ENCODE measurements at regions not wholly inside any gene's neighbourhood (a gene's known extent, or its start where the extent isn't known, plus 50 kb on each side); places are given as distances from the start of the nearest gene placed in this dataset.

DNA sequence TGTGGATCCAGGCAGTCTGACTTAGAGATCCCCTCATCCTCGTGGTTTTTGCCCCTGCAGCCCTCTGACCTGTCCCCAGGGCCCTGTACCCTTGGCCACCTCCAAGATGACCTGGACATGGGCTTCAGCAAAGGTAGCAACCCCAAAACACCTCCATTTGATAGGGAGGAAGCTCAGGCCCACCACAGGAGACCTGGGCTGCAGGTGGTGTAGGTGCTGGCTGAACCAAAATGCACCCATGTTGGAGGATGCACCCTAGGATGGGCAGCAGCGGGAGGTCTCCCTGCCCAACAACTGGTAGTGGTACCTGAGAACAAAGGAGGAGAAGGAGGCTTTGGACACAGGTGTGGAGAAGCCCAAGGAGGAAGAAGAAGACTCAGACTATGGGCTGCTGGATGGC is 188.7 kb downstream of the ZNF716 start:
- ChIA-PET CTCF (no interaction called here), POLR2A (no interaction called here)
- Histone ChIP-seq H3K9me3 (ENCODE audit: control insufficient read depth in 1 of 2, insufficient read depth in 1 of 2, low read length in 2 of 2) (peaks cover 10 to 24% of the 10 kb centered on the region in 2 experiments), H3K4me3 (ENCODE audit: low read length) (no peak overlapping the region), H3K27ac (ENCODE audit: low read depth in 1 of 2, low read length in 2 of 2) (no peak overlapping the region), H3K27me3 (ENCODE audit: control insufficient read depth in 1 of 2, insufficient read depth in 2 of 2, low read length in 2 of 2) (no peaks in the 10 kb centered on the region), H3K4me1 (ENCODE audit: insufficient read depth, low read length) (no peaks in the 10 kb centered on the region), H3K36me3 (ENCODE audit: insufficient read depth, low read length) (no peaks in the 10 kb centered on the region)
- Mint-ChIP-seq H3K4me3 (no peak overlapping the region), H3K27me3 (no peaks in the 10 kb centered on the region), H3K4me1 (ENCODE audit: low read depth) (no peaks in the 10 kb centered on the region), H3K36me3 (ENCODE audit: low read depth) (no peaks in the 10 kb centered on the region), H3K27ac (no peak overlapping the region), H3K9me3 (no peaks in the 10 kb centered on the region)
- no peak for DNase-seq
- ATAC-seq (ENCODE audit: poor library complexity), result no peak
- TF ChIP-seq, protein P1, sequence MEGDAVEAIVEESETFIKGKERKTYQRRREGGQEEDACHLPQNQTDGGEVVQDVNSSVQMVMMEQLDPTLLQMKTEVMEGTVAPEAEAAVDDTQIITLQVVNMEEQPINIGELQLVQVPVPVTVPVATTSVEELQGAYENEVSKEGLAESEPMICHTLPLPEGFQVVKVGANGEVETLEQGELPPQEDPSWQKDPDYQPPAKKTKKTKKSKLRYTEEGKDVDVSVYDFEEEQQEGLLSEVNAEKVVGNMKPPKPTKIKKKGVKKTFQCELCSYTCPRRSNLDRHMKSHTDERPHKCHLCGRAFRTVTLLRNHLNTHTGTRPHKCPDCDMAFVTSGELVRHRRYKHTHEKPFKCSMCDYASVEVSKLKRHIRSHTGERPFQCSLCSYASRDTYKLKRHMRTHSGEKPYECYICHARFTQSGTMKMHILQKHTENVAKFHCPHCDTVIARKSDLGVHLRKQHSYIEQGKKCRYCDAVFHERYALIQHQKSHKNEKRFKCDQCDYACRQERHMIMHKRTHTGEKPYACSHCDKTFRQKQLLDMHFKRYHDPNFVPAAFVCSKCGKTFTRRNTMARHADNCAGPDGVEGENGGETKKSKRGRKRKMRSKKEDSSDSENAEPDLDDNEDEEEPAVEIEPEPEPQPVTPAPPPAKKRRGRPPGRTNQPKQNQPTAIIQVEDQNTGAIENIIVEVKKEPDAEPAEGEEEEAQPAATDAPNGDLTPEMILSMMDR (IDR thresholded peaks at IDR 0.05), result no peak
- intact Hi-C loops (cut with DNase I, micrococcal nuclease), result no loop called here

DNA sequence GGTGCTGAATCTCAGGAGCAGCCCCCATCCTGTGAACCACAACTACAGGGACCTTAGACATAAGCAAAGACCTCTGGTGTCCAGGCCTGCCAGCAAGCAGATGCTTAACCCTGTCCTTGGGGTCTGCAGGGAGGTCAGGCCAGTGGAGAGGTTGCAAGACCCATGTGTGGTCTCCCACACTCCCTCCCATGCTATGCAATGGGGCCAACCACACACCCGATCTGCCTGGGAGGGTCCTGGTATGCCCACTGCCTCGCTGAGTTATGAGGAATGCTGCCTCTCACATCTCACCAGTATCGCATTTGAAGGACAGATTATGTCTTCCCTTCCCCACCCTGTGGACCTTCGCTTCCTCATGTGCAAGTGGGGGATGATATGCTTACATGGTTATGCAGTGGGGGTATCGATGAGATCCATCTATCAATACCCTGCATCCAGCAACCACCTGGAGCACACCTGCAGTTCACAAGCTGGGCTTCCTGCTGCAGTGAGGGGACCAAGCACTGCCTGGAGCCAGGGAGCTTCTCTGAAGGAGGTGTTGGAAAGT is 191.6 kb downstream of the ZNF716 start:
- Histone ChIP-seq H3K27ac (ENCODE audit: low read depth in 1 of 2, low read length in 2 of 2) (no peak overlapping the region), H3K4me1 (ENCODE audit: insufficient read depth, low read length) (no peaks in the 10 kb centered on the region), H3K4me3 (ENCODE audit: low read length) (no peak overlapping the region), H3K27me3 (ENCODE audit: control insufficient read depth in 1 of 2, insufficient read depth in 2 of 2, low read length in 2 of 2) (no peaks in the 10 kb centered on the region), H3K9me3 (ENCODE audit: control insufficient read depth in 1 of 2, insufficient read depth in 1 of 2, low read length in 2 of 2) (peaks cover 10 to 40% of the 10 kb centered on the region in 2 experiments), H3K36me3 (ENCODE audit: insufficient read depth, low read length) (no peaks in the 10 kb centered on the region)
- POLR2A ChIA-PET, result no interaction called here
- H3K4me1 Mint-ChIP-seq (ENCODE audit: low read depth), result no peaks in the 10 kb centered on the region
- CTCF ChIA-PET, result no interaction called here
- H3K9me3 Mint-ChIP-seq, result no peaks in the 10 kb centered on the region
- no peak overlapping the region for H3K27ac Mint-ChIP-seq
- no peaks in the 10 kb centered on the region for H3K27me3 Mint-ChIP-seq
- no peak overlapping the region for H3K4me3 Mint-ChIP-seq
- TF ChIP-seq, protein P1 (IDR thresholded peaks at IDR 0.05), result no peak
- peaks cover 3% of the 10 kb centered on the region for H3K36me3 Mint-ChIP-seq (ENCODE audit: low read depth)
- DNase-seq, result no peak
- ATAC-seq (ENCODE audit: poor library complexity), result no peak
- intact Hi-C loops (cut with DNase I, micrococcal nuclease), result loop anchor here in 1 of 2 experiments (10.0 kb wide), 1 partner anchor 183 kb away; no protein-coding TSS in a partner anchor

DNA sequence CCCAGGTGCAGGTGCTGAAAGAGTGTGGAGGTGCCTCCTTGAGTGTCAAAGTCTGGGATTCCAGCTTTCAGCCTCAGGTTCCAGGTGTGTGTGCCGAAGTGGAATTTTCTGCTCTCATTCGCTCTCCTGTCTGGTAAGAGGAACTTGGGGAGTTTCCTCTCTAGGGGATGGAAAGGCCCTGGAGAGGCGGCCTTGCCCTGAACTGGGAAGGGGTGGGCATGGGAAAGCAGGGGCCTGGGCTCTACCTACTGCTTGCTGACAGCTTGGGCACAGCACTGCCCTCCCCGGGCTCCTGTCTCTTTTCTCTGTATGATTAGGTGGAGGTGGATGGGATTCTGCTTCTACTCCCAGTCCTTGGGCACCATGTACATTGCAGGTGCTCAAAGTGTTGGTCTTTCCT is 192.8 kb downstream of the ZNF716 start:
- CTCF ChIA-PET, result no interaction called here
- peaks cover 3% of the 10 kb centered on the region for H3K36me3 Mint-ChIP-seq (ENCODE audit: low read depth)

More for the DNA sequence above, 192.8 kb downstream of the ZNF716 start:
- Histone ChIP-seq H3K4me1 (ENCODE audit: insufficient read depth, low read length) (no peaks in the 10 kb centered on the region), H3K4me3 (ENCODE audit: low read length) (no peak overlapping the region), H3K36me3 (ENCODE audit: insufficient read depth, low read length) (no peaks in the 10 kb centered on the region), H3K27me3 (ENCODE audit: control insufficient read depth in 1 of 2, insufficient read depth in 2 of 2, low read length in 2 of 2) (no peaks in the 10 kb centered on the region), H3K9me3 (ENCODE audit: control insufficient read depth in 1 of 2, insufficient read depth in 1 of 2, low read length in 2 of 2) (peaks cover 12 to 51% of the 10 kb centered on the region in 2 experiments), H3K27ac (ENCODE audit: low read depth in 1 of 2, low read length in 2 of 2) (no peak overlapping the region)
- Mint-ChIP-seq H3K4me1 (ENCODE audit: low read depth) (no peaks in the 10 kb centered on the region), H3K27ac (no peak overlapping the region), H3K4me3 (no peak overlapping the region), H3K9me3 (no peaks in the 10 kb centered on the region), H3K27me3 (no peaks in the 10 kb centered on the region)
- no peak for ATAC-seq (ENCODE audit: poor library complexity)
- TF ChIP-seq, protein P1 (IDR thresholded peaks at IDR 0.05), result no peak
- POLR2A ChIA-PET, result no interaction called here
- intact Hi-C loops (cut with DNase I, micrococcal nuclease), result loop anchor here in 1 of 2 experiments (10.0 kb wide), 1 partner anchor 182 kb away; no protein-coding TSS in a partner anchor
- no peak for DNase-seq

Measured in CD4-positive, alpha-beta T cell (primary cell).